GM18507 (cell line): ENCODE measurements at regions not wholly inside any gene's neighbourhood (a gene's known extent, or its start where the extent isn't known, plus 50 kb on each side); places are given as distances from the start of the nearest gene placed in this dataset.

Experiments used
- DNase-seq: peaks from one replicate; pipeline ENCODE4 v3.0.0; 2011; ENCODE audit warnings: low read depth; ENCODE audit not compliant: insufficient read length; ENCODE audit errors: extremely low spot score
- FAIRE-seq: peaks from 2 replicates; lab custom pipeline; 2011; peaks lifted over from hg19 to GRCh38; lab: Jason Lieb, UNC

GRCh38 chr14:98798099-98798498 is 473.9 kb downstream of the BCL11B start:
- DNase-seq = no peak
- FAIRE-seq = no peak

- no peak for DNase-seq
- no peak for FAIRE-seq
Measured at GRCh38 chr14:98799891-98800290, 472.1 kb downstream of the BCL11B start.

GRCh38 chr14:98802044-98802443 is 470.0 kb downstream of the BCL11B start:
- FAIRE-seq = no peak
- DNase-seq = no peak

- no peak for DNase-seq
- FAIRE-seq = no peak
Measured at GRCh38 chr14:98803196-98803595, 468.8 kb downstream of the BCL11B start.

- no peak for FAIRE-seq
- no peak for DNase-seq
Measured at GRCh38 chr14:98808494-98809407, 463.2 kb downstream of the BCL11B start.

- FAIRE-seq (no peak), DNase-seq (no peak)
Measured at GRCh38 chr14:98816195-98816594, 455.8 kb downstream of the BCL11B start.

GRCh38 chr14:98816720-98817119 is 455.3 kb downstream of the BCL11B start:
- FAIRE-seq = no peak

GRCh38 chr14:98819132-98819866 is 452.7 kb downstream of the BCL11B start:
- FAIRE-seq (no peak), DNase-seq (no peak)

More at GRCh38 chr14:98816720-98817119, 455.3 kb downstream of the BCL11B start:
- DNase-seq = no peak

GRCh38 chr14:98819867-98820206 is 452.2 kb downstream of the BCL11B start:
- no peak for DNase-seq
- no peak for FAIRE-seq

- no peak for DNase-seq
- FAIRE-seq = no peak
Measured at GRCh38 chr14:98822917-98823316, 449.1 kb downstream of the BCL11B start.

GRCh38 chr14:98826618-98827017 is 445.4 kb downstream of the BCL11B start:
- no peak for FAIRE-seq
- no peak for DNase-seq

- DNase-seq = no peak
- no peak for FAIRE-seq
Measured at GRCh38 chr14:98834119-98834518, 437.9 kb downstream of the BCL11B start.

- DNase-seq (no peak), FAIRE-seq (no peak)
Measured at GRCh38 chr14:98835051-98835824, 436.8 kb downstream of the BCL11B start.

- no peak for DNase-seq
- no peak for FAIRE-seq
Measured at GRCh38 chr14:98835825-98836100, 436.2 kb downstream of the BCL11B start.

- DNase-seq = no peak
Measured at GRCh38 chr14:98840091-98840490, 431.9 kb downstream of the BCL11B start.

GRCh38 chr14:98840511-98840910 is 431.5 kb downstream of the BCL11B start:
- FAIRE-seq (no peak), DNase-seq (no peak)

More at GRCh38 chr14:98840091-98840490, 431.9 kb downstream of the BCL11B start:
- FAIRE-seq = no peak

GRCh38 chr14:98844456-98844855 is 427.5 kb downstream of the BCL11B start:
- DNase-seq = no peak
- no peak for FAIRE-seq

- DNase-seq (no peak), FAIRE-seq (no peak)
Measured at GRCh38 chr14:98847521-98848468, 424.2 kb downstream of the BCL11B start.

- DNase-seq = no peak
- no peak for FAIRE-seq
Measured at GRCh38 chr14:98853063-98853729, 418.8 kb downstream of the BCL11B start.
